HG02884 (cell line): ENCODE measurements at regions not wholly inside any gene's neighbourhood (a gene's known extent, or its start where the extent isn't known, plus 50 kb on each side); places are given as distances from the start of the nearest gene placed in this dataset.

Experiments used
- ATAC-seq: cut with Tn5 transposase; IDR thresholded peaks from one replicate; pipeline ENCODE4 v1.9.1; 2021; ENCODE audit warnings: mild to moderate bottlenecking, moderate library complexity; ENCODE audit not compliant: unreplicated experiment

GRCh38 chr4:14581741-14582140, 420.5 kb upstream of the CPEB2 start:
- no peak for ATAC-seq

- no peak for ATAC-seq
These were observed 419.6 kb upstream of the CPEB2 start for GRCh38 chr4:14582677-14583076.

- no peak for ATAC-seq
These were observed 418.9 kb upstream of the CPEB2 start for GRCh38 chr4:14583331-14583730.

GRCh38 chr4:14583752-14584151, 418.5 kb upstream of the CPEB2 start:
- ATAC-seq, result no peak

GRCh38 chr4:14592950-14593349, 409.3 kb upstream of the CPEB2 start:
- no peak for ATAC-seq

GRCh38 chr4:14596028-14596427, 406.3 kb upstream of the CPEB2 start:
- no peak for ATAC-seq

- ATAC-seq, result no peak
These were observed 405.8 kb upstream of the CPEB2 start for GRCh38 chr4:14596437-14596836.

GRCh38 chr4:14596904-14597303, 405.4 kb upstream of the CPEB2 start:
- ATAC-seq, result no peak

- ATAC-seq, result no peak
These were observed 400.1 kb upstream of the CPEB2 start for GRCh38 chr4:14602206-14602605.

- ATAC-seq, result no peak
These were observed 395.3 kb upstream of the CPEB2 start for GRCh38 chr4:14607001-14607400.

- no peak for ATAC-seq
These were observed 394.7 kb upstream of the CPEB2 start for GRCh38 chr4:14607578-14607977.

GRCh38 chr4:14608630-14609029, 393.7 kb upstream of the CPEB2 start:
- no peak for ATAC-seq

- no peak for ATAC-seq
These were observed 387.4 kb upstream of the CPEB2 start for GRCh38 chr4:14614840-14615239.

- no peak for ATAC-seq
These were observed 386.6 kb upstream of the CPEB2 start for GRCh38 chr4:14615671-14616070.

- ATAC-seq, result no peak
These were observed 381.6 kb upstream of the CPEB2 start for GRCh38 chr4:14620567-14621141.

GRCh38 chr4:14621731-14622463, 380.4 kb upstream of the CPEB2 start:
- ATAC-seq, result no peak

- ATAC-seq, result no peak
These were observed 375.2 kb upstream of the CPEB2 start for GRCh38 chr4:14627038-14627437.

- no peak for ATAC-seq
These were observed 370.4 kb upstream of the CPEB2 start for GRCh38 chr4:14631806-14632440.

- ATAC-seq, result no peak
These were observed 365.7 kb upstream of the CPEB2 start for GRCh38 chr4:14636563-14636962.

GRCh38 chr4:14640476-14640875, 361.8 kb upstream of the CPEB2 start:
- ATAC-seq, result no peak

GRCh38 chr4:14641871-14642270, 360.4 kb upstream of the CPEB2 start:
- no peak for ATAC-seq

GRCh38 chr4:14644580-14645282, 357.6 kb upstream of the CPEB2 start:
- ATAC-seq, result no peak
